GM18519 (cell line): ENCODE measurements at regions not wholly inside any gene's neighbourhood (a gene's known extent, or its start where the extent isn't known, plus 50 kb on each side); places are given as distances from the start of the nearest gene placed in this dataset.

ENCODE experiments used
- ATAC-seq: cut with Tn5 transposase; IDR thresholded peaks from one replicate; pipeline ENCODE4 v1.9.1; 2021; ENCODE audit warnings: mild to moderate bottlenecking, moderate library complexity; ENCODE audit not compliant: unreplicated experiment, low FRiP score

GRCh38 chr6:40762981-40763380 lies 175.8 kb upstream of the LRFN2 start:
- ATAC-seq = no peak

DNA sequence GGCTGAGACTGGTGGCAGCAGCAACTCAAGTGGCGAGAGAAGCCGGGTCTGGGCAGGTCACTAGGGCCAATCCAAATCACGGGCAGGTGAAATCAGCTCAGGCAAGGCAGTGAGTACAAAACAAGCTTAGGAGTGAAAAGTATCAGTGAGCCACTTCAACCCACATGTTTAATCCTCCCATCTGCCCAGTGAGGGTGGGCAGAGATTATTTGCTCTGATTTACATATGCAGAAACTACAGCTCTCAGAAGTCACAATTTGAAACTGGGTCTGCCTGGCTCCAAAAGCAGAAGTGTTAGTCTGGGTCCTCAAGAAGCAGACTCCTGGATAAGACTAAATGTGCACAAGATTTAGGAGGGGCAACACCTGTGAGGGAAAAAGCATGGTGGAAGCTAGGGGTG lies 173.7 kb upstream of the LRFN2 start:
- ATAC-seq = no peak

DNA sequence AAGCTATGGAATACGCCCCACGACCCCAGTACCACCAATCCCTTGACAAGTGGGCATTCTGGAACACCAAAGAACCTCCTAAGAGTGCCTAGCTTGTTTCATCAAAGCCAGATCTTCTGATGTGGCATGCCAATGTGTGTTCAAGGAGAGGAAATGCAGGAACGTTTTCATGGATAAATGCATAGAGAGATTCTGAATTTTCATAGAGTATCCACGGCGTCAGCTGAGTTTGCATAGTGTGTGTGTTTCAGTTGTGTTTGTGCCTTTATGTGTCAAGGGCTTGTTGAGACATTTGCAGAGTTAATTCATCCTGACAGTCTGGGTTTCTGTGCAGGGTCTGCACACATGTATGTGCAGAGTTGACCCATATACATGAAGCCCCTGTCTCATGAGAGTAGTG lies 172.7 kb upstream of the LRFN2 start:
- ATAC-seq = no peak

GRCh38 chr6:40759264-40759663 lies 172.1 kb upstream of the LRFN2 start:
- no peak for ATAC-seq

DNA sequence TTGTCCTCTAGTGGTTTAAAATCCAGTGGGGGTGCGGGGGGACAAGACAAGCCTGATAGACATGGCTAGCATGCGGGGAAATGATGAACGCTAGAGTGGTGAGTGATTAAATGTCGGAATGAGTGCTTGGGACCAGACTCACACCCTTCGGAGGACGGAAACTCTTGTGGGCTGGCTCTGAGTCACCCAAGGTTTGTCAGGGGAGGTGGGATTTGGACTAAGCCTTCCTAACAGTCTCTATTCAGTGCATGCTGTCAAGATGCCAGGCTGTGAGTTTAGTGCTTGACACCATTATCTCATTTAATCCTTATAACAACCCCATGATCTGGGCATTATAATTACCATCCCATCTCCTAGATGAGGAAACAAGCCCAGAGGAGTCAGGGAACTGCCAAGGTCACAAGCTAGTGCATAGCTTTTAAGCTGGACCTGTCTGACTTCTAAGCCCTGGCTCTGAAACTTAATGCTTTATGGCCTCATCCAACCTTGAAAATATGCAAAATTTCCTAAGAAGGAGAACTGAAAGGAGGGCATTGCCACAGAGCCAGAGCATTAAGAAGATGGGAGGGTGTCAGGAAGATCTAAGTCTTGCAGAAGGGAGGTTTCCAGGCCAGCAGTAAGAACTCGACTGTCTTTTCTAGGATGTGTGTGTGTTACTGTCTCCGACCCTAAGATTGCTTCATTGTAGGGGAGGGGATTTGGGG lies 168.7 kb upstream of the LRFN2 start:
- ATAC-seq = no peak

GRCh38 chr6:40755046-40755681 lies 168.0 kb upstream of the LRFN2 start:
- no peak for ATAC-seq

GRCh38 chr6:40754461-40755045 lies 167.4 kb upstream of the LRFN2 start:
- no peak for ATAC-seq

DNA sequence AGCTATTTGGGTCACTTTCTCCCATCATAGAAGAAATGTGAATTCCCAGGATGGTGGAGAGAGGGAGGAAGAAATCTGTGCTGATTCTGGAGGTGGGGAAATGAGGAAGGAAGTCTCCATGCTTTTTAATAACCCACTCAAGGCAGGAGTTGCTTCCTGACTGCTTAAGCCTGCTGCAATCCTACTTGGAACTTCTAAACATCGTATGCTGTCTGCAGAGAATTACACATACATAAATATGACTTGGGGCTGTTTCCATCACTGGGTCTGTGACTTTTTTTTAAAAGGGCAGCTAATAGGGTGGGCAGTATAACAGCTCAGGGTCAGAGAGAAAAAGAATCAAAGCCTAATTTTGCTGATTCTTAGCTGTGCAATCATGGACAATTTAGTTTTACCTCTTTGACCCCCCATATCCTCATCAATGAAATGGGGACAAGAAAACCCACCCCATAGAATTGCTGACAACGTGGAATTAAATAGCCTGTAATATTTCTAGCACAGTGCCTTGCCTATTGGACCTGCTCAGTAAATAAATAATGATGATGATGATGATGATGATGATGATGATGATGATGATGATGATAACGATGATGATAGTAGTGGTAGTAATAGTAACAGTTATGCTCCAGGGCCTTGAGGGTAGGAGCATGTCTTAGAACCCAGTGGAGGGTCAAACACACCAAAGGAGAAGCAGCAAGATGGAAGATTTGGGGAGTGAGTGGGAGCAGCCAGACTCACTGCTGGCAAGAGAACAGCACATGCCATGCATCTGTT lies 166.7 kb upstream of the LRFN2 start:
- no peak for ATAC-seq

DNA sequence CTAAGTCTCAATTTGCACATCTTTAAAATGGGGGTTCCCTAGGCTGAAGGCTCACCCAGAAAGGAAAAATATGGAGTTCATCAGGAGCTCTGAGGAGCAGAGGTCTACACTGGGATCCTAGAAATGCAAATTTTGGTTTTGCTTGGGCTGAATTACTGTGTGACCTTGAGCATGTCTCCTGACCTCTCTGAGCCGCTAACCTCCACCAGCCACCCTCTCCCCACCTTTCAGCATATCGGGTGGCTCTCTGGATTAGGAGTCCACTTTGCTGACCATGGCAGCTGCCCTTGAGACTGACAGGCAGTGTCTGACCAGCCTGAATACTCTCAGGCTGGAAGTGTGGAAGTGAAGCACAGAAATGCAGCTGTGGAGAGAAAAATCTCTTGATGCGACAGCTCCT lies 165.9 kb upstream of the LRFN2 start:
- no peak for ATAC-seq

- no peak for ATAC-seq
These were observed 157.7 kb upstream of the LRFN2 start for GRCh38 chr6:40744835-40745234.

DNA sequence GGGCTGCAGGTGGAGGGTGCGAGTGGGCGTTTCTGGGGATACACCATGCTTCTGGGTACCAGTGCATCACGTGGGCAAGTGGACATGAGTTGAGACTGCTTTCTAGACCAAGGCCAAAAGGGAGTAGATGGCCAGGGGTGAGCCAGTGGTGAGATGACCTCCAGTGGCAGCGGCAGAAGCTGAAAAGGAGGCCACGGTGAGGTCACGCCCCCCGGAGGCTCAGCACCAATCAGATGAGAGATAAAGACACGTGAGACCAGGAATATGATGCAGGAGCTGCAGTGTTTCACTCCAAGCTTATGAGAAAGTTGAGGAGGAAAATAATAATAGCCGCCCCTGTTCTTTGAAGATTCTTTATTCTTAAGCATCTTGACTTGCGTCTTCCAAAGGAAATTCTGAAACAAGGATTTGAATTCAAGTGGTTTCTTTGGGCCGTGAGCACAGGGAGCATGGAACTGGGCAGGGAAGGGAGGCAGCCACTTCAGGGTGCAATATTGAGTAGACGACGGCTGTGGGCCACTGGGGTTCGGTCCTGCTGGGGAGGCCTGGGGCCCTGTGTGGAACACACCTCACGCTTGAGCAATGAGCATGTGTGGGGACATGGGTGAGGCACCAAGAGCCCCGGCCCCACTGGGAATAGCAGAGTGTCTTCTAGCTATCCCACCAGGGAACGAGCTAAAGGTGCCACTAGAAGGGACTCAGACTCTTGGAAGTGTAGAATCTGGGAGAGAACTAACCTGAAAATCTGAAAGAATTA lies 156.7 kb upstream of the LRFN2 start:
- no peak for ATAC-seq

DNA sequence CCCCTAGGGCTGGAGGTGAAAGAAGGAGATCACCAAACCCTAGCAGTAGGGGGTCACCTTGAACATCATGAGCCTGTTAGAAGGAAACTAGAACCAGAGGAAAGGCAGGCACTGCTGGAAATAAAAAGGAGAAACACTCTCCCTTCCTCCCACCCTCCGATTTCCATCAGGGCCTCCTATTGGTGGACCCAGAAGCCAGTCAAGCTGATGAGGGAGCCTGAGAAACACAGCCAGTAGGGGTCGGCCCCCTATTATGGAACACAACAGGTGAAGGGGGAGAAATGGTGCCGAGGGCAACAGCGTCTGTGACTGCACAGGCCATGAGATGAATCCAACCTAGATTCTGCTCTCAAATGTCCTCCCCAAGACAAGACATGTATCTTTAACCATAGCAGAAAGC lies 156.1 kb upstream of the LRFN2 start:
- no peak for ATAC-seq

DNA sequence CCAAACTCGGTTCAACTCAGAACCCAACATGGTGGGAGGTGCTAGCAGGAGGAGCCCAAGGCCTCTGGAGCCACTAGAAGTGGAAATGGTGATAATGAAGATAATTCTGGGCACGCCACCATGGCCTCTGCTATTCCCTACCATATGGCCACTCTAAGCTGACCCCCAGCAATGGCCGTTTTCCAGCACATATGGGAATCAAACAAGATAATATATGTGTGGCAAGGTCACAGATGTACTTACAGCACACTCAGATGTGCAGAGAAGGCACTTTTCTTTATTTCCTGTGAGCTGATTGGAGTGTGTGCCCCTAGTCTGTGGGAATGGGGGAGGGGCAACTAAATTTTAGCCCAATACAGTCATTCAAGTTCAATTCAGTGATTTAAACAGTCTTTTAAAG lies 153.4 kb upstream of the LRFN2 start:
- no peak for ATAC-seq

- ATAC-seq = no peak
These were observed 151.5 kb upstream of the LRFN2 start for GRCh38 chr6:40738551-40739193.

DNA sequence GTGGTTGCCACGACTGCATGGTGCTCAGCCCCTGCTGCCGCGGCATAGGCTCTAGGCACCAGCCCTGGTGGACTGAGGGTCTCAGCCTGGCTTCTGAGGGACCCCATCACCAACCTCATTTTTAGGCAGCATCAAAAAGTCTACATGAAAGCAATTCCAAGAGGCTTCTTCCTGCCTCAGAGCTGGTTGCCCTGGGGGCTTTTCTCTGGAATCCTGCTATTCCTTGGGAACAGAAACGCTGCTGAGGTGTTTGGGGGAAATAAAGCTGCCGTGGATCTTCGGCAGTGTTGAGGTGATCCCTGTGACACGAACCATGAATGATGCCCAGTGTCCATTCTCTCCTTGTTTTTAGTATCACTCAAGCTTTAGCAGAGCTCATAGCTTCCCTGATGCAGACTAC lies 148.4 kb upstream of the LRFN2 start:
- ATAC-seq = no peak

- no peak for ATAC-seq
These were observed 148.0 kb upstream of the LRFN2 start for GRCh38 chr6:40735121-40735520.

DNA sequence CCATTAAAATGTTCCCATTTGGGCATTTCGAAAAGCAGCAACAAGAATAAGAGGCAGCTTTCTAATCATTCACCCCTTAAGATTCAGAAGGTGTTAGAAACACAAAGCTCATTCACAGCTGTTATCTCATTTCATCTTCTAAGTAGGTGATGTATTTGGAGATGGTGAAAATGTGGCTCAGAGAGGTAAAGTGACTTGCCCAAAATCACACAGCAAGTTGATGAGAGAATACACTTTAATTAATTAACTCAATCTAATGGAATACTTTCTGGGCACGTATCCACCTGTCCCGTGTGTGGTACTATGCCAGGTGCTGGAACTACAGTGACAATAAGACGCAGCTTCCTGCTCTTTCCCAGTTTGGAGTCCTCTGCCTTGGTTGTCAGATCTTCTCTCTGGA lies 147.4 kb upstream of the LRFN2 start:
- ATAC-seq = no peak

GRCh38 chr6:40733770-40734396 lies 146.7 kb upstream of the LRFN2 start:
- no peak for ATAC-seq

GRCh38 chr6:40733290-40733689 lies 146.1 kb upstream of the LRFN2 start:
- ATAC-seq = no peak

DNA sequence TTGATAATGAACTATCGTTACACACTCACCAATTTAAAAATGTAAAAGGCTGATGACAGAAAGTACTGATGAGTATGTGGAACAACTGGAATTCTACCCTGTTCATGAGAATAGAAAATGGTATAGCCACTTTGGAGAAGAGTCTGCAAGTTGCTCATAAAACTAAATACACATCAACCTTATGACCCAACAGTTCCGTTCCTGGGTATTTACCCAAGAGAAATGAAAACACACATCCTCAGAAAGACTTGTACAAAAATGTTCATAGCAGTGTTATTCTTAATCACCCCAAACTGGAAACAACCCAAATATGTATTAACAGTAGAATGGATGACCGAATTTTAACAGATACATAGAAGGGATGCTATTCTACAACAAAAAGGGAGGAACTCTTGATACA lies 145.7 kb upstream of the LRFN2 start:
- no peak for ATAC-seq
